DMS 273 (cell line): ENCODE measurements at regions not wholly inside any gene's neighbourhood (a gene's known extent, or its start where the extent isn't known, plus 50 kb on each side); places are given as distances from the start of the nearest gene placed in this dataset.

Experiments
- DNase-seq: peaks from one replicate; lab custom pipeline; 2025; ENCODE audit not compliant: unreplicated experiment; lab: John Stamatoyannopoulos, UW

- DNase-seq, result no peak
Observed at GRCh38 chr2:18797133-18797845, 207.9 kb upstream of the NT5C1B start.

- DNase-seq, result no peak
Observed at GRCh38 chr2:18795906-18796305, 206.5 kb upstream of the NT5C1B start.

DNA sequence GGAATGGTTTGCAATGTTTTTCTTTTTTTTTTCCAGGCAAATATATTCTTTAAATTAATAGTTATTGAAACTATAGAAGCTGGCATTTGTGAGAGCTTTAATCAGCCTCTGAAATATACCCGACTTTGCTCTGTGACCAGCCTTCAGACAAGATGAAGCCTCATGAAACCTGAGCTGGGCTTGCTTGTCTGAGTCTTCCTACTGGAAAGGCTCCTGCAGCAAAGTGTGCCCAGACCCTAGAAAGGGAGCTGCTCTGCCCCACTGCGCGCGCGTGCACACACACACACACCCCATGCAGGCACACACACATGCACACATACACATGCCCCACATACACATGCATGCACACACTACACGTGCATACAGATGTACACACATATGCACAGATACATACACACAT lies 203.3 kb upstream of the NT5C1B start:
- DNase-seq, result no peak

DNA sequence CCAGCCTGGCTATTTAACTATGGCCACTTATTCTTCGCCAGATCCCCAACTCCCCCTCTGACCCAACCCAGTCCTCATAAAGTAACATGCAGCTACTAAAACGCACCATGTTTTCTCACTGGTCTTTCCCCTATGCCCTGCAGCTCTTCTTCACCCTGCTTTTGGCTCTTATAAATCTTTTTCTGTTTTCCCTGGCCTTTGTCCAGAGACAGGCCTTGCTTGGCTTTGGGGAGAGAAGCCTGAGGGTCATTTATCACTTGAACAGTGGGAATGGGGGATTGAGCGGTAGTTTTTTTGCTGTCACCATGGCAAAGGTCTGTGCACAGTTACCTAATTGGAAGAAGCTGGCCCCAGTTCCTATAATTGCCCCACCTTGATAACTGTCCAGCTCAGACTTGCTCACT lies 202.9 kb upstream of the NT5C1B start:
- DNase-seq, result no peak

- no peak for DNase-seq
Observed at GRCh38 chr2:18791172-18791797, 201.9 kb upstream of the NT5C1B start.

DNA sequence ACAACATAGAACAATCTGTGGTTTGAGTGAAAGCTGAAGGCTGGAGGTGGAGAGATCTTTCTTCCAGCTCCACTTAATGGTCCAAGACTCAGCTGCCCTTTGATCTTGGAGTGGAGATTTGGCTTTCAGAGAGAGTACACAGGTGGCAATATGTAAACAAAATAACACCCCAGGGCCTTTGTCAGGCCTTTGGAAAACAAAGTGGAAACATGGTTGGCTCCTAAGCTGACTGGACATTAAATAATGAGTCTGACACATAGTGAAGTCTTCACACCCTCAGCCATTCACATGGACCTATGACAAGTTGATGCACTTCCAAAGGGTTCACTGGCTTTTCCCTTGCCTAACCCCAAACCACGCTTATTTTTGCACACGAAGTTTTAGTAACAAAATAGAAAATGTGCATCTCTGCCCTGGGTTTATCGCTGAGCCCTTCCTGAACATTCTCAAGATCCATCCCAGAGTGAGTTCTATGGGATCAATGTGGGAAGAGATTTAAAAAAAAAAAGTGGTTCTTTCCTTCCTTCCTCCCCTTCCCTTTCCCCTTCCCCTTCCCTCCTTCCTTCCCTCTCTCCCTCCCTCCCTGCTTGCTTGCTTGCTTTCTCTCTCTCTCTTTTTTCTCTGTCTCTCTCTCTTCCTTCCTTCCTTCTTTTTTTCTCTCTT lies 201.3 kb upstream of the NT5C1B start:
- no peak for DNase-seq

GRCh38 chr2:18788592-18788991 lies 199.2 kb upstream of the NT5C1B start:
- peak; percentile 4 for DNase-seq

GRCh38 chr2:18787726-18788125 lies 198.4 kb upstream of the NT5C1B start:
- DNase-seq, result no peak

GRCh38 chr2:18784245-18784644 lies 194.9 kb upstream of the NT5C1B start:
- DNase-seq, result no peak

- DNase-seq, result no peak
Observed at GRCh38 chr2:18781541-18782280, 192.3 kb upstream of the NT5C1B start.

- DNase-seq, result peak; percentile 20
Observed at GRCh38 chr2:18777250-18777812, 188.0 kb upstream of the NT5C1B start.

DNA sequence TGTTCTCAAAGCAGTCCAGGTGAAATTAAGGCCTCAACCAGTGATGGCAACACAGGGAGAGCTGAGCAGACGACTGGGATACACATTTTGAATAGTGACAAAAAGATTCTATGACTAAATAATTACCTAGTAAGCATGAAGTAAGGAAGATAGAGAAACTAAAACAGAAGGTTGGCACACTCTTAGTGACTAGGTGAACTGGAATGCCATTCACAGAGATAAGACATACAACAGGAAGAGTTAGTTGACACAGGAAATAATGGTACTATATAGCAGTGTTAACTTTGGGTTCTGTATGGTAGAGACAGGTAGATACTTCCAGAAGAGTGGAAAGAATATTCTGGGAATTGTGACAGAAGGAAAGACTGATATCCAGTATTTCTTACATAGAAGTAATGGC lies 181.8 kb upstream of the NT5C1B start:
- DNase-seq, result no peak

- DNase-seq, result no peak
Observed at GRCh38 chr2:18763338-18763737, 174.0 kb upstream of the NT5C1B start.

DNA sequence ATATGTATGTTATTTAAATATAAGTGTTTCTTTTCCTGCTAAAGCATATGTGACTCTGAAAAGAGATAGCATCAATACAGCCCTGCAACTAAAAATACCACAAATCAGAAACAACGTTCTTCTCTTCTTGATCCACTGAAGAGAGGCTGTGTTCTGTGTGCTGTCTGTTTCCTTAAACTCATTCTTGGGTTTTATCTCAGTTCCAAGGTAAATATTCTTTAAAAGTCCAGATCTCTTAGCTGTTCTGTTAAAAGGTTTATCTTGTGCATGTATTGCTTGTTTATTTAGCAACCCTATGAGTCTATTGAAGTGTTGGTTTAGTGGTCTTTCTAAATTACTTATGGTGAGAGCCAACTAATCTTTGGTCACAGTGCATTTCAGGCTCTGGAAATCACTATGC lies 173.3 kb upstream of the NT5C1B start:
- no peak for DNase-seq

DNA sequence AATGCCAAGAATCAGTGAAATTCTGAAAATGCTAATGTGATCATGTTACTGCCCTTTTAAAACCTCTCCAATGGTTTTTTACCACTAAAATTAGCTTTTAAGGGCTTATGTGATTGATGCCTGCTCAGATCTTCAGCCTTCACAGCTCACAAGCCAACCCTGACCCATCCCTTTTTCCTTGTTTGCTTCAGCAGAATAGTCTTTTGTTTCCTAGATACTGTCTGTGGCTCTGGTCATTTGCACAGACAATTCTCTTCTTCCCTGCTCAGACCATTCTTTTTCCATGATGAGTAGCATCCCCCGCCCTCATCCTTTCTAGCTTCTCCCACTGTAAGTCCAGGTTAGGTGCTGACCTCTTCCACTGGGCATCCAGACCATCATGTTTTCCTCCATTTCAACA lies 164.9 kb upstream of the NT5C1B start:
- no peak for DNase-seq

DNA sequence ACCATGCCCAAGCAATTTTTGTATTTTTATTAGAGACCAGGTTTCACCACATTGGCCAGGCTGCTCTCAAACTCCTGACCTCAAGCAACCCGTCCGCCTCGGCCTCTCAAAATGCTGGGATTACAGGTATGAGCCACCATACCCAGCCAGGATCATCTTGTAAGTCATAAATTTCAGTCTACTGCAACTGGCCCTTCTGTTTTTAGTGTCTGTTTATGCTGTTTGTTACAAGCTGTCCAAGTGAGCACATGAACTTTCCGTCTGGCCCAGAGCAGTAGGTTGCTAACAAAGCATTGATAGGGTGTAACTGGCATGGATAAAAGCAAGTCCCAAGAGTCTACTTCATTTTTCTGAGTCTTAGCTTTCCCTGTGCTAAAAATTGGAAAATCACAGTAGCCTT lies 164.4 kb upstream of the NT5C1B start:
- no peak for DNase-seq

DNA sequence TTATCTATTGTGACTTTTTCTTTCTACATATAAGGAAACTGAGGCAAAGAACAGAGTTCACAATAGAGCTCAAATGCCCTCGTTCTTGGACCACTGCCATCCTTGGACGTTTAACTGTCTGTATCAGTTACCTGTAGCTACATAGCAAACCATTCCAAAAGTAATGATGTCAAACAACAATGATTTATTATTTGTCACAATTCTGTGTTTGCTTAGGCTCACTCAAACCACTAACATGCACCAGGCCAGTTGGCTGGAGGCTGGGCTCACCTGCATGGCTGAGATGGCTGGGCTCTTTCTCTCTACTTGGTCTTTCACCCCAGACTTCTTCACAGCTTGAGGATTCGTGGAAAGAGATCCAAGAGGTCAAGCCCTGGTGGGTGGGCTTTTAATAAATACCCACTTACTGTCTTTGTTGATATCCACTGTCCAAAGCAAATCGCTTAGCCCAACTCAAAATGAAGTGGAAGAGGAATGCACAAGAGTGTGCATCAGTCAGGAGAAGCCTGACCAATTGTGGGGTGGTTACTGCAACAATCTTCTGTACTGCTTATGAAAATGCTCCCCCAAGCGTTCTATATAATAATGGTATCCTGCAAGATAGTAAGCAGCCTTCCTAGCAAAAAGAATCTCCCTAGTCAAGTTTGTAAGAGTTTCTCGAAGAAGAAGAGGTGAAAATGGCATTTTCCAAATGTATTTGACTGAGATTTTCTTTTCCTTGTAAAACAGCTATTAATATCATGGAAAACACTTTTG lies 163.5 kb upstream of the NT5C1B start:
- no peak for DNase-seq

DNA sequence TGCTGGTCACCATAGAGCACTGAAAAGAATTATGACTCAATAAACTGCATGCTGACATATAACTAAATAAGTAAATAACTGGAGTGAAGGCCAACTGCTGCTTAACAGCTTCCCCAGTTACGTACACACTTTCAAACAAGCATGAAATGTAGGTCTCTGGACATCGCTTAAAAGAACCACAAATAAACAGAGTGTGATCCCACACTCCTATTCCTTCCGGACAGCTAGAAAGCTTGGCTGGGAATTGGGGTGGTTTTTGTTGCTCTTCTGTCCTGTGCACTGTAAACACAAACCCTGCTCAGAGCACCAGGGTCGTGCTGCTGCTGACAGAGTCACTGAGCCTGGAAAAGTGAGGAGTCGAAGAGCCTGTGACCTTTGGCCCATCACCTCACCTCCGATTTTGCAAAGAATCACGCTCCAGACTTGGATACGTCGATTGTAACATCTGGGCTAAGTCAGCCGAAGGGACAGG lies 162.7 kb upstream of the NT5C1B start:
- DNase-seq, result no peak

GRCh38 chr2:18750672-18751554 lies 161.5 kb upstream of the NT5C1B start:
- DNase-seq, result no peak
